Smooth muscle cell of the brain vasculature (primary cell): ENCODE measurements at regions not wholly inside any gene's neighbourhood (a gene's known extent, or its start where the extent isn't known, plus 50 kb on each side); places are given as distances from the start of the nearest gene placed in this dataset.
"Not testable (repeated sequence)": the region's sequence is repeated elsewhere in the genome, so short reads cannot be mapped to it uniquely, and the experiment has no call there.

ENCODE experiments used
- DNase-seq: peaks from one replicate; pipeline ENCODE4 v3.0.0-alpha.2; 2012; ENCODE audit warnings: low read depth, low spot score

- no peak for DNase-seq
Observed at GRCh38 chr15:25170113-25170731, 215.4 kb downstream of the SNRPN start.

GRCh38 chr15:25170781-25171110, 216.0 kb downstream of the SNRPN start:
- no peak for DNase-seq

GRCh38 chr15:25171111-25171811, 216.5 kb downstream of the SNRPN start:
- no peak for DNase-seq

GRCh38 chr15:25171856-25172687, 217.3 kb downstream of the SNRPN start:
- no peak for DNase-seq

DNA sequence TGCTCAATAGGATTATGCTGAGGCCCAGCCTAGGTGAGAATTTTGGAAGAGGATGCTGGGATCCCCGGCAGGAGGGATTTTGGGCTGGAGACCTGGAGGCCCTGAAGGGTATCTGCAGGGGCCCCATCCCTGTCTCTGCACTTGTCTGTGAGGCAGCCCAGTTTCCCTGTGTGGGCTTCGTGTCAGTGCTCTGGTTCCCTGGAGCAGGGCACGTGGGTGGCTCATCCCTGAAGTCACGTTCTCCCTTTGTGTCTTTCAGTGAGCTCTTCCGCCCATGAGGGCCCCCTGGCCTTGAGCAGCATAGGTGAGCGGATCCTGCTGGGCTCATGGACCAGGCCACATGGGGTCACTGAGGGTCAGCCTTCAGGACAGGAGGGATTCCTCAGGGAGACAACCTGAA, 217.9 kb downstream of the SNRPN start:
- no peak for DNase-seq

GRCh38 chr15:25173241-25174028, 218.6 kb downstream of the SNRPN start:
- no peak for DNase-seq

DNA sequence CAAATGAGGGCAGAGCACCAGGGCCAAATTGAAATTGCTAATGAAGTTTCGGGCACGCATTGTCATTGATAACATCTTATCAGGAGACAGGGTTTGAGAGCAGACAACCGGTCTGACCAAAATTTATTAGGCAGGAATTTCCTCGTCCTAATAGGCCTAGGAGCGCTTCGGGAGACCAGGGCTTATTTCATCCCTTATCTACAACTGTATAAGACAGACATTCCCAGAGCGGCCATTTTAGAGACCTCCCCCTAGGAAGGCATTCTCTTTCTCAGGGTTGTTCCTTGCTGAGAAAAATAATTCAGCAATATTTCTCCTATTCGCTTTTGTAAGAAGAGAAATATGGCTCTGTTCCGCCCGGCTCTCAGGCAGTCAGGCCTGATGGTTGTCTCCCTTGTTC, 219.4 kb downstream of the SNRPN start:
- DNase-seq, result not testable (repeated sequence)

DNA sequence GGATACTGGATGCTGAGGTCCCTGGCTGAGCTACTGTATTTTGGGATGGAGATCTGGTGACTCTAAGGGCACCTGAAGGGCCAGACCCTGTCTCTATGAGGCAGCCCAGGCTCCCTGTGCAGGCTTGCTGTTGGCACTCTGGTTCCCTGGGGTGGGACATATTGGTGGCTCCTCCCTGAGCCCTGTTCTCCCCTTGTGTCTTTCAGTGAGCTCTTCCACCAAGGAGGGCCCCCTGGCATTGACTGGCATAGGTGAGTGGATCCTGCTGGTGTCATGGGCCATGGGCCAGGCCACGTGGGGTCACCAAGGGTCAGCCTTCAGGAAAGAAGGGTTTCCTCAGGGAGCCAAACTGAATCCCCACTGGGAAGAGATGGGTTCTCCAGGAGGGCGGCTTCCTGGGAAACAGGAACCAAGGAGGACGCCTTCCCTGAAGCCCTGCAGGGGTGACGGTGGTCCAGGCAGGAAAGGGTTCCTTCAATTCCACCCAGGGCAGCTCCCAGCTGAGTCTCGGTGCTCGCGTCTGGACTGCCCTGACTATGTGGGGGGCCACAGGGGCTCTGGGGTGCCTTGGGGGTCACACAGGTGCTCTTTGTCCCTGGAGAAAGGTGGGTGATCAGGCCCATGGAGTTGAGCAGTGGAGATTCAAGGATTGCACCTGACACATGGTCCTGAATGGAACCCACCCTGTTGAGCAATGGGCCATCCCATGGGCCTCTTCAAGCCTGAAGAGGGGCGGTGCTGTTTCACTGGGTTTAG, 220.4 kb downstream of the SNRPN start:
- DNase-seq, result no peak

GRCh38 chr15:25175789-25176615, 221.2 kb downstream of the SNRPN start:
- no peak for DNase-seq

DNA sequence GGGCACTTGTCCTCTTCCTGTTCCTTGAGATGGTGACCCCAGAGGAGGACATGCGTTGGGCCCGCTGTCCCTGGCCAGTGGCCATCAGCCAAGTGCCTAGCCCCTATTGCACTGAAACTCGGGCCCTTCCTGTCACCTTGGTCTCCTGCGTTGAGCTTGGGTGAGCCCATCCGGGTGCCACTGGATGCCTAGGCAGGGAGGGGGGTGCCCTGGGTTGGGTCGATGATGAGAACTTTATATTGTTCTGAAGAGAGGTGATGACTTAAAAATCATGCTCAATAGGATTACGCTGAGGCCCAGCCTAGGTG, 221.8 kb downstream of the SNRPN start:
- DNase-seq, result no peak

DNA sequence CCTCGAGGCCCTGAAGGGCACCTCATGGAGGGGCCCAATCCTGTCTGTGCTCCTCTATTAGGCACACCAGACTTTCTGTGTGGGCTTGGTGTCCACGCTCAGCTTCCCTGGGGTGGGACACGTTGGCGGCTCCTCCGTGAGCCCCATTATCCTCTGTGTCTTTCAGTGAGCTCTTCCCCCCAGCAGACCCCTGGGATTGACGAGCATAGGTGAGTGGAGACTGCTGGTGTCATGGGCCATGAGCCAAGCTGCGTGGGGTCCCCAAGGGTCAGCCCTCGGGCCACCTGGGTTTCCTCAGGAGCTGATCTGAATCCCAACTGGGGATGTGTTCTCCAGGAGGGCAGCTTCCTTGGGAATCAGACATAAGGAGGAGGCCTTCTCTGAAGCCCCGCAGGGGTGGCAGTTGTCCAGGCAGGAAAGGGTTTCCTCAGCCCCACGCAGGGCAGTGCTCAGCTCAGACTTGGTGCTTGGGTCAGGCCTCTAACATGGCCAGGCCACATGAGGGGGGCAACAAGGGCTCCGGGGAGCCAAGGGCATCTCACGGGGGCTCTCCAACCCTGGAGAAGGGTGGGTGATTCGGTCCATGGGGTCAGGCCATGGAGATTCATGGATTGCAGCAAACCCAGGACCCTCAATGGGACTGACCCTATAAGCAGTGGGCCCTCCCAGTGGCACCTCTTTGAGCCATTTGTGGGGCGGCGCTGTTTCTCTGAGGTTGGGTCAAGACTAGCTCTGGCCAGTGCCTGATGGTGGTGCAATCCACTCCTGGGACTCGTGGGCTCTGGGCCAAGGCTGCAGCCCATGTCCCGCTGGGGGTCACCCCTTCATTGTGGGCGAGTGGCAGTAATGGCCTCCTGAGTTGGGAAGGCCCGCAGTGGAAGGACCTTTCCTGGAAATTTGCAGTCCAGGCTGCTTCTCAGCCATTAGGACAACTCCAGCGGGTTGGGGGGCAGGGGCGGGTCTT, 222.5 kb downstream of the SNRPN start:
- DNase-seq, result no peak

GRCh38 chr15:25177955-25178801, 223.4 kb downstream of the SNRPN start:
- no peak for DNase-seq

- no peak for DNase-seq
Observed at GRCh38 chr15:25178835-25179672, 224.3 kb downstream of the SNRPN start.

DNA sequence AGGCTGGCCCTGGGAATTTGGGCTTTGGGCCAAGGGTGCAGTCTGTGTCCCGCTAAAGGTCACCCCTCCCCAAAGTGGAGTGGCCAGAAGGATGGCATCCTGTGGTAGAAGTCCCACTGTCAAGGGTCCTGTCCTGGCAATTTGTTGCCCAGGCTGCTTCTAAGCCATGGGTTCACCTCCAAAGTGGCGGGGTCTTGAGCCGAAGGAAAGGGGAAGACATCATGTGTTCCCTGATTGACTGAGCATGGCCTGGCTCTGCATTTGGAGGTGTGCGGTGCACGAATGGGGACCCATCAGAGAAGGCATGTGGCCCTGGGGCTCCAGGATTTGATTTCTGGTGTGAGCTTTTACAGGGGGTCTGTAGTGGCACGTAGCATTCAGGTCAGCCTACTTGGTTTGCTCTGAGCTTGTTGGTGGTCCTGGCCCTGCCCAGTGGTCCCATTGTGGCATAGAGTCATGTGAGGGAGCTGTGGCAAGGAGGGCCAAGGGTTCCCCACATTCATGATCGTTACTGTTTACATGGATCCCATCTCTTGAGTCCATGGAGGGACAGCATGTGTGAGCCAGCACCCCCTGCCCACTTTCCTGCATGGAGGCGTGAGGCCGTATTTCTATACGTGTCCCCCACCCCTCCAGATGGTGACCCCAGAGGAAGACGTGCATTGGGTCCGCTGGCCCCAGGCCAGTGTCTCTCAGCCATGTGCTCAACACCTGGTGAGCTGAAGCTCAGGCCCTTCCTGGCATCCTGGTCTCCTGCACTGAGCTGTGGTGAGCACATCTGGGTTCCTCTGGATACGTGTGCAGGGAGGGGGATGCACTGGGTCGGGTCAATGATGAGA, 225.1 kb downstream of the SNRPN start:
- no peak for DNase-seq

GRCh38 chr15:25180606-25181292, 226.0 kb downstream of the SNRPN start:
- DNase-seq, result no peak
